GM23248 (cell line): ENCODE measurements at regions not wholly inside any gene's neighbourhood (a gene's known extent, or its start where the extent isn't known, plus 50 kb on each side); places are given as distances from the start of the nearest gene placed in this dataset.

Source experiments
- EZH2 ChIP-seq: fragments of 200-600 bp; sonication (generic); IDR thresholded peaks from 2 replicates; pipeline ENCODE4 v1.6.1; 2018; ENCODE audit warnings: antibody characterized with exemption, mild to moderate bottlenecking; ENCODE audit not compliant: insufficient read depth, poor library complexity, severe bottlenecking
- EZH2phosphoT487 ChIP-seq: fragments of 200-600 bp; sonication (generic); IDR thresholded peaks from 2 replicates; pipeline ENCODE4 v1.6.1; 2018; ENCODE audit warnings: antibody characterized with exemption, moderate library complexity, mild to moderate bottlenecking, low read depth; ENCODE audit not compliant: insufficient read depth

DNA sequence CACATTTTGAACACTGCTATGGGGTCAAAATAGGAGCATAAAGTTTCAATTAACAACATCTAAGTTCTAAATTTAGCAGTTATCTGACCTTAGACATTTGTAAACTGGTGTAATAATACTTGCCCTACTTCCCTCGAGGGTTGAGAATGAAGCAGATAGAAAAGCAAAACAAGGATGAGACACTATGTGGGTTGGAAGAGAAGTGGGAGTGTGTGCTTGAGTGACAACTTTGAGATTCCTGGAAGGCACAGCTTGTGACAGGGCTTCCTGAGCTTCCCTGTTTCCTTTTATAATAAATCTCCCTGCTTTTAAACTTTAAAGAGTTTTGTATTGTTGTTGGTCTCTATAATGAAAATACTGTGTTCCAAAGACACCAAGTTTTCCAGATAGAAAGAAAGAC, 128.6 kb upstream of the CHST9 start:
- TF ChIP-seq EZH2 (no peak), EZH2phosphoT487 (no peak)
